ENCODE measurements at regions not wholly inside any gene's neighbourhood (a gene's known extent, or its start where the extent isn't known, plus 50 kb on each side); places are given as distances from the start of the nearest gene placed in this dataset.

- no peak for TF ChIP-seq CTCF (IDR thresholded peaks at IDR 0.05; ENCODE audit: unreplicated experiment)
- H3K27me3 Mint-ChIP-seq = no peaks in the 10 kb centered on the region
- H3K27ac Mint-ChIP-seq = no peak overlapping the region
- H3K4me1 Mint-ChIP-seq (ENCODE audit: low read depth) = peaks cover 15% of the 10 kb centered on the region
- no peaks in the 10 kb centered on the region for H3K9me3 Mint-ChIP-seq (ENCODE audit: low read depth)
- H3K4me3 Mint-ChIP-seq (ENCODE audit: low read depth) = no peak overlapping the region
- peaks cover 2% of the 10 kb centered on the region for H3K36me3 Mint-ChIP-seq (ENCODE audit: insufficient read depth)
- DNase-seq (ENCODE audit: low spot score, unreplicated experiment) = no peak
These were observed 114.7 kb downstream of the TRAPPC11 start for GRCh38 chr4:183773790-183774189.

DNA sequence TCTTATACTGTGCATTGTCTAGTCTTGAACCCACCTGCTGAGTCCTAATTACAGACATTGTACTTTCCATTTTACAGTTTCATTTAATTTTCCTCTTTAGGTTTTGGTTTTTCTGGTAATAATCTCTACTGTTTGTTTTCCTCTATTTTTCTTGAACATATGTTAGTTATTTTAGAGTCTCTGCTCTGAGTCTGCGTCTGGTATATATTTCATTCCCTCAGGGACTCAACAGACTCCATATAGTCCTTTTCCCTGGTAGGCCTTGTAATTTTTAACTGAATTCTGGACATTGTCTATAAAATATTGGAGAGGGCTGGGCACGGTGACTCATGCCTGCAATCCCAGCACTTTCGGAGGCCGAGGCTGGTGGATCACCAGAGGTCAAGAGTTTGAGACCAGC, 121.8 kb upstream of the STOX2 start:
- peaks cover 8% of the 10 kb centered on the region for H3K27me3 Mint-ChIP-seq
- H3K27ac Mint-ChIP-seq = no peak overlapping the region
- TF ChIP-seq CTCF (IDR thresholded peaks at IDR 0.05; ENCODE audit: unreplicated experiment) = no peak
- DNase-seq (ENCODE audit: low spot score, unreplicated experiment) = no peak
- H3K4me3 Mint-ChIP-seq (ENCODE audit: low read depth) = no peak overlapping the region
- no peaks in the 10 kb centered on the region for H3K36me3 Mint-ChIP-seq (ENCODE audit: insufficient read depth)
- H3K4me1 Mint-ChIP-seq (ENCODE audit: low read depth) = peaks cover 11% of the 10 kb centered on the region
- no peaks in the 10 kb centered on the region for H3K9me3 Mint-ChIP-seq (ENCODE audit: low read depth)

GRCh38 chr4:183783991-183784553, 121.0 kb upstream of the STOX2 start:
- DNase-seq (ENCODE audit: low spot score, unreplicated experiment) = no peak
- TF ChIP-seq CTCF (IDR thresholded peaks at IDR 0.05; ENCODE audit: unreplicated experiment) = no peak
- H3K27ac Mint-ChIP-seq = no peak overlapping the region
- H3K27me3 Mint-ChIP-seq = peaks cover 8% of the 10 kb centered on the region
- H3K36me3 Mint-ChIP-seq (ENCODE audit: insufficient read depth) = no peaks in the 10 kb centered on the region
- H3K4me3 Mint-ChIP-seq (ENCODE audit: low read depth) = no peak overlapping the region
- H3K4me1 Mint-ChIP-seq (ENCODE audit: low read depth) = peaks cover 11% of the 10 kb centered on the region
- H3K9me3 Mint-ChIP-seq (ENCODE audit: low read depth) = no peaks in the 10 kb centered on the region

DNA sequence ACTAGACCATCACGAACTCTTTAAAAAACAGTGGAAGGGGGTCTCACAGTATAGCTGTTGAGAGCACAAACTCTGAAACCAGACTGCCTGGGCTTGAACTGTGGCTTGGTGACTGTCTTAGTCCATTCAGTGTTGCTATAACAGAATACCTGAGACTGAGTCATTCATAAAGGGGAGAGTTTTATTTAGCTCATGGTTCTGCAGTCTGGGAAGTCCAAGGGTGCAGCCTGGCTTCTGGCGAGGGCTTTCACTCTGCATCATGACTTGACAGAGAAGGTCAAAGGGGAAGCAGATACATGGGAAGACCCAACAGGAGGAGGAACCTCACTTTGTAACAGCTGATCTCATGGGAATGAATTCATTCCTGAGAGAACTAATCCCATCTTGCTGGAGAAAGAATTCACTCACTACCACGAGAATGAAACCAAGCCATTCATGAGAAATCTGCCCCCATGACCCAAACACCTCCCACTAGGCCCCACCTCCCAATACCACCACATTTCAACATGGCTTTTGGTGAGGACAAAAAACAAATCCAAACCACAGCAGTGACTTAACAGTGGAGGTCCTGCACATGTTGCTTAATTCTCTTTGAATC, 116.7 kb upstream of the STOX2 start:
- TF ChIP-seq CTCF (IDR thresholded peaks at IDR 0.05; ENCODE audit: unreplicated experiment) = no peak
- DNase-seq (ENCODE audit: low spot score, unreplicated experiment) = no peak
- Mint-ChIP-seq H3K4me3 (ENCODE audit: low read depth) (no peak overlapping the region), H3K36me3 (ENCODE audit: insufficient read depth) (no peaks in the 10 kb centered on the region), H3K27me3 (peaks cover 4% of the 10 kb centered on the region), H3K9me3 (ENCODE audit: low read depth) (peaks cover 7% of the 10 kb centered on the region), H3K27ac (no peak overlapping the region), H3K4me1 (ENCODE audit: low read depth) (peaks cover 7% of the 10 kb centered on the region)

DNA sequence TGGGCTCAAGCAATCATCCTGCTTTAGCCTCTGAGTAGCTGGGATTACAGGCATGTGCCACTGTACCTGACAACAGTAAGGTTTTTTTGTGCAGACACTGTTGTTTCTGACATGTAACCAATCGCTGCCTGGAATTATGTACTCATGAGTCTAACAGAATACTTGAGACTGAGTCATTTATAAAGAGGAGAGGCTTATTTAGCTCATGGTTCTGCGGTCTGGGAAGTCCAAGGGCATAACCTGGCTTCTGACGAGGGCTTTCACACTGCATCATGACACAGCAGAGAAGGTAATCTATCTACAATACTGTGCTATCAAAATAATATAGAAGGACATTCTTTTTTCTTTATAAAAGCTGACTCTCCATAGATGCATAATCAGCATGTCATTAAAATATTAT, 115.5 kb upstream of the STOX2 start:
- Mint-ChIP-seq H3K4me3 (ENCODE audit: low read depth) (no peak overlapping the region), H3K27ac (no peak overlapping the region), H3K4me1 (ENCODE audit: low read depth) (no peaks in the 10 kb centered on the region), H3K27me3 (peaks cover 4% of the 10 kb centered on the region), H3K36me3 (ENCODE audit: insufficient read depth) (peaks cover 2% of the 10 kb centered on the region), H3K9me3 (ENCODE audit: low read depth) (peaks cover 12% of the 10 kb centered on the region)
- TF ChIP-seq CTCF (IDR thresholded peaks at IDR 0.05; ENCODE audit: unreplicated experiment) = no peak
- DNase-seq (ENCODE audit: low spot score, unreplicated experiment) = no peak

All from progenitor cell of endocrine pancreas (in vitro differentiated cells).